Hepatocyte (in vitro differentiated cells): ENCODE measurements at regions not wholly inside any gene's neighbourhood (a gene's known extent, or its start where the extent isn't known, plus 50 kb on each side); places are given as distances from the start of the nearest gene placed in this dataset.

Experiments
- CTCF ChIP-seq: fragments of 200-600 bp; sonication (generic); IDR thresholded peaks from 2 replicates; pipeline ENCODE4 v1.5.1; 2016; ENCODE audit warnings: antibody characterized with exemption, mild to moderate bottlenecking; ENCODE audit not compliant: poor library complexity
- EZH2 ChIP-seq: fragments of 200-600 bp; sonication (generic); IDR thresholded peaks from 2 replicates; pipeline ENCODE4 v1.6.1; 2016; ENCODE audit warnings: antibody characterized with exemption, mild to moderate bottlenecking, borderline replicate concordance

- TF ChIP-seq CTCF (no peak), EZH2 (no peak)
Measured at GRCh38 chr11:23585416-23586104, 725.3 kb upstream of the CCDC179 start.
